ENCODE measurements at regions not wholly inside any gene's neighbourhood (a gene's known extent, or its start where the extent isn't known, plus 50 kb on each side); places are given as distances from the start of the nearest gene placed in this dataset.

DNA sequence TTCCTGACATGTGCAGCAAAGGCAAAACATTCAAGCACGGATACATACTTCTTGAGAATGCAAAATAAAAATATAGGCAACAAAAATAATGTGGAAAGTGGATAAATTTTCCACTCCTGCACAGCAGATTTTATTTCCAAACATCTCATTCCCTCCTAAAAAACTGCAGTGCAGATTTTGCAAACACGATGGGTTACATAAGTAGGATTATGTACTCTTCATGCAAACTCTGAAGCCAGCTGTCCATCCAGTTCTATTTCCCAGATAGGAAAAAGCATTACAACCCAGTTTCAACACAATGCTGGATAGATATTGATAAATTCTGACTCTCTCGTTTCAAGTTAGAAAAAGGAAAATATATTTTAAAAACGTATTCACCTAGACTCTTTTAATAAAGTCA, 52.7 kb upstream of the CCNG1 start:
- H3K36me3 ChIP-seq (ENCODE audit: control insufficient read depth in 2 of 2, extremely low read depth in 1 of 2, insufficient read depth in 2 of 2, low read length in 2 of 2) = no peaks in the 10 kb centered on the region
- H3K79me2 ChIP-seq (ENCODE audit: control insufficient read depth, insufficient read depth, low read length) = no peaks in the 10 kb centered on the region
- H3K27ac ChIP-seq (ENCODE audit: control insufficient read depth, insufficient read depth, low read length) = no peak overlapping the region
- H3K9ac ChIP-seq (ENCODE audit: control insufficient read depth, extremely low read depth, insufficient read depth, low read length) = no peak overlapping the region
- DNase-seq (ENCODE audit: low read depth, low spot score) (no peak), FAIRE-seq (no peak)
- H4K20me1 ChIP-seq (ENCODE audit: control insufficient read depth, extremely low read depth, insufficient read depth, low read length) = no peaks in the 10 kb centered on the region
- TF ChIP-seq, protein P1, sequence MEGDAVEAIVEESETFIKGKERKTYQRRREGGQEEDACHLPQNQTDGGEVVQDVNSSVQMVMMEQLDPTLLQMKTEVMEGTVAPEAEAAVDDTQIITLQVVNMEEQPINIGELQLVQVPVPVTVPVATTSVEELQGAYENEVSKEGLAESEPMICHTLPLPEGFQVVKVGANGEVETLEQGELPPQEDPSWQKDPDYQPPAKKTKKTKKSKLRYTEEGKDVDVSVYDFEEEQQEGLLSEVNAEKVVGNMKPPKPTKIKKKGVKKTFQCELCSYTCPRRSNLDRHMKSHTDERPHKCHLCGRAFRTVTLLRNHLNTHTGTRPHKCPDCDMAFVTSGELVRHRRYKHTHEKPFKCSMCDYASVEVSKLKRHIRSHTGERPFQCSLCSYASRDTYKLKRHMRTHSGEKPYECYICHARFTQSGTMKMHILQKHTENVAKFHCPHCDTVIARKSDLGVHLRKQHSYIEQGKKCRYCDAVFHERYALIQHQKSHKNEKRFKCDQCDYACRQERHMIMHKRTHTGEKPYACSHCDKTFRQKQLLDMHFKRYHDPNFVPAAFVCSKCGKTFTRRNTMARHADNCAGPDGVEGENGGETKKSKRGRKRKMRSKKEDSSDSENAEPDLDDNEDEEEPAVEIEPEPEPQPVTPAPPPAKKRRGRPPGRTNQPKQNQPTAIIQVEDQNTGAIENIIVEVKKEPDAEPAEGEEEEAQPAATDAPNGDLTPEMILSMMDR (optimal IDR thresholded peaks at IDR 0.05 in 1 of 3, IDR thresholded peaks at IDR 0.05 in 1 of 3, conservative IDR thresholded peaks at IDR 0.05 in 1 of 3; ENCODE audit: extremely low read depth in 1 of 3, insufficient read depth in 2 of 3, low read length in 3 of 3) = no peak
- no peak for TF ChIP-seq EZH2 (IDR thresholded peaks at IDR 0.05; ENCODE audit: low read length)
- H2AFZ ChIP-seq (ENCODE audit: control insufficient read depth, low read length) = no peak overlapping the region
- dilution Hi-C loops (cut with MboI; ENCODE audit: extremely low pct_ligation_motif_present, low sequenced_read_pairs) = no loop called here
- no peaks in the 10 kb centered on the region for H3K4me1 ChIP-seq (ENCODE audit: control insufficient read depth, extremely low read depth, insufficient read depth, low read length)
- H3K4me2 ChIP-seq (ENCODE audit: control insufficient read depth, extremely low read depth, insufficient read depth, low read depth, low read length) = no peak overlapping the region
- H3K27me3 ChIP-seq (ENCODE audit: control insufficient read depth, extremely low read depth, insufficient read depth, low read length) = no peaks in the 10 kb centered on the region
- H3K4me3 ChIP-seq (ENCODE audit: control insufficient read depth in 2 of 3, extremely low read depth in 1 of 3, insufficient read depth in 2 of 3, low read depth in 1 of 3, low read length in 3 of 3) = no peak overlapping the region
- H3K9me3 ChIP-seq (ENCODE audit: control insufficient read depth, low read depth, low read length) = no peaks in the 10 kb centered on the region
- no peaks in the 10 kb centered on the region for H3K9me1 ChIP-seq (ENCODE audit: control insufficient read depth, extremely low read depth, insufficient read depth, low read length)

DNA sequence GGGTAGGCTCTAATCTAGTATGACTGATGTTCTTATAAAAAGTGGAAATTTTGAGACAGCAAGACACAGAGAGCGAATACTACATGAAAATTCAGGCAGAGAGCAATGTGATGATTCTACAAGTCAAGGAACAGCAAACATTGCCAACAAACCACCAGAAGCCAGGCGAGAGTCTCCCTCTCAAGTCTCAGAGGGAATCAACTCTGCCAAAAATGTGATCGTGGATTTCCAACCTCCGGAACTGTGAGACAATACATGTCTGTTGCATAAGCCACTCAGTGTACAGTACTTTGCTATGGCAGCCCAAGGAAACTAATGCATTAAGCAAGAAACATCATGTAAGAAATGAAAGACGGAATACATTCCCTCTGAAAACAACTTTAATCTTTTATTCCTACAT, 52.1 kb upstream of the CCNG1 start:
- Histone ChIP-seq H3K4me2 (ENCODE audit: control insufficient read depth, extremely low read depth, insufficient read depth, low read depth, low read length) (no peak overlapping the region), H2AFZ (ENCODE audit: control insufficient read depth, low read length) (no peak overlapping the region), H3K36me3 (ENCODE audit: control insufficient read depth in 2 of 2, extremely low read depth in 1 of 2, insufficient read depth in 2 of 2, low read length in 2 of 2) (no peaks in the 10 kb centered on the region), H3K79me2 (ENCODE audit: control insufficient read depth, insufficient read depth, low read length) (no peaks in the 10 kb centered on the region), H3K9ac (ENCODE audit: control insufficient read depth, extremely low read depth, insufficient read depth, low read length) (no peak overlapping the region), H3K9me1 (ENCODE audit: control insufficient read depth, extremely low read depth, insufficient read depth, low read length) (no peaks in the 10 kb centered on the region), H3K4me1 (ENCODE audit: control insufficient read depth, extremely low read depth, insufficient read depth, low read length) (no peaks in the 10 kb centered on the region), H3K4me3 (ENCODE audit: control insufficient read depth in 2 of 3, extremely low read depth in 1 of 3, insufficient read depth in 2 of 3, low read depth in 1 of 3, low read length in 3 of 3) (no peak overlapping the region), H3K27ac (ENCODE audit: control insufficient read depth, insufficient read depth, low read length) (no peak overlapping the region), H4K20me1 (ENCODE audit: control insufficient read depth, extremely low read depth, insufficient read depth, low read length) (no peaks in the 10 kb centered on the region), H3K27me3 (ENCODE audit: control insufficient read depth, extremely low read depth, insufficient read depth, low read length) (no peaks in the 10 kb centered on the region), H3K9me3 (ENCODE audit: control insufficient read depth, low read depth, low read length) (no peaks in the 10 kb centered on the region)
- FAIRE-seq (no peak), DNase-seq (ENCODE audit: low read depth, low spot score) (no peak)
- dilution Hi-C loops (cut with MboI; ENCODE audit: extremely low pct_ligation_motif_present, low sequenced_read_pairs) = no loop called here
- TF ChIP-seq EZH2 (IDR thresholded peaks at IDR 0.05; ENCODE audit: low read length) = no peak
- TF ChIP-seq, protein P1 (optimal IDR thresholded peaks at IDR 0.05 in 1 of 3, IDR thresholded peaks at IDR 0.05 in 1 of 3, conservative IDR thresholded peaks at IDR 0.05 in 1 of 3; ENCODE audit: extremely low read depth in 1 of 3, insufficient read depth in 2 of 3, low read length in 3 of 3) = no peak

Measured in keratinocyte (primary cell).